Spleen (tissue), 11 donors: ENCODE measurements at regions not wholly inside any gene's neighbourhood (a gene's known extent, or its start where the extent isn't known, plus 50 kb on each side); places are given as distances from the start of the nearest gene placed in this dataset.

Source experiments
- DNase-seq: peaks from one replicate; pipeline ENCODE4 v3.0.0-alpha.2; 2020
- H3K27ac ChIP-seq, 8 donors: fragments of 200-600 bp; sonication (generic) in 7 of 8; 1 replicate in 4 of 8; 2 replicates in 4 of 8; pipeline versions ENCODE4 v1.5.0 to v1.8.0; 2016 to 2021; ENCODE audit warnings: inconsistent platforms in 4 of 8, mild to moderate bottlenecking in 4 of 8, moderate library complexity in 1 of 8
- H3K27me3 ChIP-seq, 7 donors: fragments of 200-600 bp; sonication (generic) in 6 of 7; replicated peaks in 1 of 7; 1 replicate in 4 of 7; 2 replicates in 3 of 7; pipeline versions ENCODE4 v1.5.0 to v1.8.0; 2016 to 2021; ENCODE audit warnings: inconsistent platforms in 3 of 7, mild to moderate bottlenecking in 1 of 7
- H3K36me3 ChIP-seq, 6 donors: fragments of 200-600 bp; sonication (generic) in 5 of 6; 1 replicate in 4 of 6; 2 replicates in 2 of 6; pipeline versions ENCODE4 v1.5.0 to v1.8.0; 2016 to 2021; ENCODE audit warnings: inconsistent platforms in 2 of 6
- H3K4me1 ChIP-seq, 6 donors: fragments of 200-600 bp; sonication (generic) in 5 of 6; 1 replicate in 3 of 6; 2 replicates in 3 of 6; pipeline versions ENCODE4 v1.5.0 to v1.8.0; 2016 to 2021; ENCODE audit warnings: inconsistent platforms in 3 of 6
- H3K4me3 ChIP-seq, 8 donors: fragments of 200-600 bp; sonication (generic) in 7 of 8; 1 replicate in 4 of 8; 2 replicates in 4 of 8; pipeline versions ENCODE4 v1.5.0 to v1.8.0; 2016 to 2021; ENCODE audit warnings: inconsistent platforms in 4 of 8, mild to moderate bottlenecking in 4 of 8, moderate library complexity in 2 of 8
- H3K9me3 ChIP-seq, 8 donors: fragments of 200-600 bp; sonication (generic) in 7 of 8; 1 replicate in 4 of 8; 2 replicates in 4 of 8; pipeline versions ENCODE4 v1.5.0 to v1.8.0; 2016 to 2021; ENCODE audit warnings: inconsistent platforms in 4 of 8
- CTCF ChIP-seq, 11 experiments: fragments of 200-600 bp in 7 of 11; fragments of 450-650 bp in 4 of 11; sonication (generic) in 4 of 11; IDR thresholded peaks in 8 of 11; conservative IDR thresholded peaks in 3 of 11; 1 replicate in 7 of 11; 2 replicates in 4 of 11; pipeline versions ENCODE4 v1.4.0 to v1.8.0; 2016 to 2021; ENCODE audit warnings: antibody characterized with exemption in 11 of 11, inconsistent platforms in 4 of 11, mild to moderate bottlenecking in 1 of 11
- POLR2A ChIP-seq, 3 donors: fragments of 450-650 bp; IDR thresholded peaks; one replicate each; pipeline ENCODE4 v1.5.1; 2017; ENCODE audit warnings: antibody characterized with exemption in 3 of 3, mild to moderate bottlenecking in 1 of 3
- POLR2AphosphoS5 ChIP-seq, 3 donors: sonication (generic); formaldehyde crosslinking; IDR thresholded peaks; one replicate each; pipeline ENCODE4 v1.5.1; 2017; ENCODE audit warnings: antibody characterized with exemption in 3 of 3
- WGBS, 5 donors: extraction: QIAGEN DNeasy Blood & Tissue Kit in 3 of 5; methylation state at CpG; one replicate each; pipeline versions ENCODE4 v1.1.5 to v1.1.7; 2013 to 2018; 5-methylcytosine and 5-hydroxymethylcytosine counted together
- intact Hi-C: fragments of 100-400 bp; cut with DNase I; formaldehyde crosslinking; loops from one replicate; pipeline ENCODE4 v1.15.0; 2023; ENCODE audit warnings: low total_unique reads
- donor health status: healthy with polysubstance abuse.
- donor health status: DM: no; HTN: no; CAD: no; lungs with moderate emphysema.
- donor health status: DM: no; HTN: no; CAD: no.
- donor health status: Bipolar disorder and iron deficiency.
- donor health status: healthy.
- donor health status: DM: no; HTN: no; CAD: no.
- donor health status: DM: yes; HTN: yes; CAD: no.

- intact Hi-C loops, result no loop called here
- Histone ChIP-seq H3K27ac (no peak overlapping the region), H3K9me3 (peaks cover 0 to 4% (median 0%) of the 10 kb centered on the region in 8 donors), H3K36me3 (no peaks in the 10 kb centered on the region), H3K27me3 (peaks cover 0 to 6% (median 0%) of the 10 kb centered on the region in 7 donors), H3K4me1 (peaks cover 0 to 4% (median 0%) of the 10 kb centered on the region in 6 donors), H3K4me3 (no peak overlapping the region)
- WGBS, 5 donors, result 71 to 88% (median 73%) methylated on average over 2 of the region's 2 CpGs
- TF ChIP-seq CTCF (IDR thresholded peaks at IDR 0.05 in 8 of 11, conservative IDR thresholded peaks at IDR 0.05 in 3 of 11), result no peak
- no peak for TF ChIP-seq POLR2AphosphoS5 (IDR thresholded peaks at IDR 0.05)
- no peak for TF ChIP-seq POLR2A (IDR thresholded peaks at IDR 0.05)
- no peak for DNase-seq
These were observed 235.4 kb upstream of the DYNLRB2 start for GRCh38 chr16:80305410-80305809.

- peaks cover 0 to 4% (median 0%) of the 10 kb centered on the region in 6 donors for H3K4me1 ChIP-seq
- H3K36me3 ChIP-seq, result no peaks in the 10 kb centered on the region
- H3K9me3 ChIP-seq, result peaks cover 0 to 4% (median 0%) of the 10 kb centered on the region in 8 donors
- WGBS, 5 donors, result 58 to 71% (median 68%) methylated on average over 4 of the region's 4 CpGs
- intact Hi-C loops, result no loop called here
- no peak for TF ChIP-seq CTCF (IDR thresholded peaks at IDR 0.05 in 8 of 11, conservative IDR thresholded peaks at IDR 0.05 in 3 of 11)
- H3K27ac ChIP-seq, result no peak overlapping the region
- DNase-seq, result no peak
- H3K27me3 ChIP-seq, result peaks cover 0 to 6% (median 0%) of the 10 kb centered on the region in 7 donors
- no peak overlapping the region for H3K4me3 ChIP-seq
These were observed 237.1 kb upstream of the DYNLRB2 start for GRCh38 chr16:80303691-80304090.

- H3K27me3 ChIP-seq, result peaks cover 0 to 6% (median 0%) of the 10 kb centered on the region in 7 donors
- H3K27ac ChIP-seq, result no peak overlapping the region
- H3K9me3 ChIP-seq, result no peaks in the 10 kb centered on the region
- DNase-seq, result no peak
- no peak overlapping the region for H3K4me3 ChIP-seq
- intact Hi-C loops, result no loop called here
- peaks cover 0 to 4% (median 0%) of the 10 kb centered on the region in 6 donors for H3K4me1 ChIP-seq
- no peak for TF ChIP-seq POLR2A (IDR thresholded peaks at IDR 0.05)
- TF ChIP-seq CTCF (IDR thresholded peaks at IDR 0.05 in 8 of 11, conservative IDR thresholded peaks at IDR 0.05 in 3 of 11), result no peak
- no peak for TF ChIP-seq POLR2AphosphoS5 (IDR thresholded peaks at IDR 0.05)
- H3K36me3 ChIP-seq, result no peaks in the 10 kb centered on the region
These were observed 239.9 kb upstream of the DYNLRB2 start for GRCh38 chr16:80300876-80301275.

GRCh38 chr16:80300456-80300855 is 240.3 kb upstream of the DYNLRB2 start:
- no peak for DNase-seq
- Histone ChIP-seq H3K27me3 (peaks cover 0 to 6% (median 0%) of the 10 kb centered on the region in 7 donors), H3K36me3 (no peaks in the 10 kb centered on the region), H3K4me3 (no peak overlapping the region), H3K4me1 (peaks cover 0 to 4% (median 0%) of the 10 kb centered on the region in 6 donors), H3K9me3 (no peaks in the 10 kb centered on the region), H3K27ac (no peak overlapping the region)
- intact Hi-C loops, result no loop called here
- 82 to 92% (median 90%) methylated on average over 4 of the region's 4 CpGs for WGBS, 5 donors
- TF ChIP-seq POLR2AphosphoS5 (IDR thresholded peaks at IDR 0.05) (no peak), CTCF (IDR thresholded peaks at IDR 0.05 in 8 of 11, conservative IDR thresholded peaks at IDR 0.05 in 3 of 11) (no peak), POLR2A (IDR thresholded peaks at IDR 0.05) (no peak)
